ENCODE measurements at regions not wholly inside any gene's neighbourhood (a gene's known extent, or its start where the extent isn't known, plus 50 kb on each side); places are given as distances from the start of the nearest gene placed in this dataset.

- TF ChIP-seq CTCF (IDR thresholded peaks at IDR 0.05) (no peak), POLR2A (IDR thresholded peaks at IDR 0.05) (no peak)
Observed at GRCh38 chr12:116435984-116436383, 123.2 kb upstream of the MAP1LC3B2 start.

Data from right lobe of liver (tissue), 4 donors.